Coronary artery (tissue), 2 donors: ENCODE measurements at regions not wholly inside any gene's neighbourhood (a gene's known extent, or its start where the extent isn't known, plus 50 kb on each side); places are given as distances from the start of the nearest gene placed in this dataset.

Source experiments
- DNase-seq: peaks from one replicate; pipeline ENCODE4 v3.0.0-alpha.2; 2017; ENCODE audit warnings: low spot score
- H3K27ac ChIP-seq, 2 donors: fragments of 200-600 bp; sonication (generic); one replicate each; pipeline ENCODE4 v1.5.1; 2016 to 2019
- H3K4me3 ChIP-seq: fragments of 200-600 bp; sonication (generic); 2 replicates; pipeline ENCODE4 v1.5.1; 2016; ENCODE audit warnings: mild to moderate bottlenecking, moderate library complexity
- CTCF ChIP-seq: fragments of 200-600 bp; sonication (generic); IDR thresholded peaks from one replicate; pipeline ENCODE4 v1.5.1; 2019; ENCODE audit warnings: antibody characterized with exemption

GRCh38 chr13:106213028-106213757, 322.3 kb downstream of the EFNB2 start:
- Histone ChIP-seq H3K4me3 (no peak overlapping the region), H3K27ac (no peak overlapping the region)
- no peak for DNase-seq
- no peak for TF ChIP-seq CTCF

- H3K4me3 ChIP-seq = no peak overlapping the region
- DNase-seq = no peak
- H3K27ac ChIP-seq = no peak overlapping the region
- TF ChIP-seq CTCF = no peak
Observed at GRCh38 chr13:106212386-106213010, 323.0 kb downstream of the EFNB2 start.

- no peak for TF ChIP-seq CTCF
- Histone ChIP-seq H3K4me3 (no peak overlapping the region), H3K27ac (no peak overlapping the region)
- no peak for DNase-seq
Observed at GRCh38 chr13:106210324-106210723, 325.1 kb downstream of the EFNB2 start.

DNA sequence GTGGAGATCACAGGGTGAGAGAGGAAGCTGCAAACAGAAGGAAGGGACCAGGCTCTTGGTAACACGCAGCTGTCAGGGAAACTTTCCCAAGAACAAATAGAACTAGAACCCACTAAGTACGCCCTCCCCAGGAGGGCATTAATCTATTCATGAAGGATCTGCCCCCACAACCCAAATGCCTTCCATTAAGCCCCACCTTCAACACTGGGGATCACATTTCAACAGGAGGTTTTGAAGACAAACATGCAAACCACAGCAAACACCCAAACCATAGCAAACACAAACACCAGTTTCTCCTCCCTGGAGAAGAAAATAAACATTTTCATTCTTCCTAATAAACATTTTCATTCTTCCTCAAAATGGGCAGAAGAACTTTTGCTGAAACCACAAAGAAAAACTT, 329.6 kb downstream of the EFNB2 start:
- no peak for TF ChIP-seq CTCF
- H3K4me3 ChIP-seq = no peak overlapping the region
- no peak for DNase-seq
- no peak overlapping the region for H3K27ac ChIP-seq

DNA sequence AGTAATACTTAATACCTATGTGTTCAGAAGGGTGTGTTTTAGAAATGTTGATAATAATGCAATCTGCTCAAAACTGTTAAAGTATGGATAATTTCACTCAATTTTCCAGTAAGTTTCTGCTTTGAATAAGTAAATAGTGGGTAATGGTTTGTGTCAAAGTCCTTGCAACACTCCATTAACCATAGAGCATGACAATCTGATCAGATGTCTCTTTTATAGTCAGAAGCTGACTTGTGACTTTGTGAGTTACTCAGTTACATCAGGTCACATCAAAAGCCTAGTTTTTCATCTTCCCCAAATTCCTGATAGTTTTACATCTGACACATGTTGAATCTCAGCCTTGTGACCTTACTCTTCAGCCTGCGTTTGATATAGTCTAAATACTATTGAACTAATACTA, 338.0 kb downstream of the EFNB2 start:
- no peak overlapping the region for H3K4me3 ChIP-seq
- no peak for TF ChIP-seq CTCF
- no peak overlapping the region for H3K27ac ChIP-seq
- no peak for DNase-seq

- no peak overlapping the region for H3K27ac ChIP-seq
- no peak for TF ChIP-seq CTCF
- no peak for DNase-seq
- no peak overlapping the region for H3K4me3 ChIP-seq
Observed at GRCh38 chr13:106187501-106188095, 347.9 kb downstream of the EFNB2 start.

GRCh38 chr13:106187101-106187500, 348.4 kb downstream of the EFNB2 start:
- no peak for TF ChIP-seq CTCF
- DNase-seq = no peak

More at GRCh38 chr13:106187101-106187500, 348.4 kb downstream of the EFNB2 start:
- H3K4me3 ChIP-seq = no peak overlapping the region
- no peak overlapping the region for H3K27ac ChIP-seq
